ENCODE measurements at regions not wholly inside any gene's neighbourhood (a gene's known extent, or its start where the extent isn't known, plus 50 kb on each side); places are given as distances from the start of the nearest gene placed in this dataset.

DNA sequence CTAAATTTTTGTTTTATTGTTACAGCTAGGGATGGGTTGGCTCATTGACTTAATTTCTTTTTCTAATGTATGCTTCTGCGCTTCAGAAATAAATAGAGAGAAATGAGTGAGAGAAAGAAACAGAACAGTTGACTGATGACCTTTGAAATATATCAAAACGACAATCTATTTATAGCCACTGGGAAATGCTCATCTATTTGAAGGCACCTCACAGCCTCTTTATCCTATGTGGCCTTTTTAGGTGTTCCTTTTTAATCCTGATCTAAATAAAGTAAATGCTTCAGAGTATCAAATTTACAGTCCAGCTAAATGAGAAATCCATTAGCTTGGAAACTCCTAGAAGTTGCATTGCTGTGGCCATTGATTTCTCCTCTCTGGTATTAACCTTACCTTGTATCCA, 943.5 kb upstream of the CITED2 start:
- TF ChIP-seq POLR2AphosphoS5 (IDR thresholded peaks at IDR 0.05), result no peak
- TF ChIP-seq, protein P1, sequence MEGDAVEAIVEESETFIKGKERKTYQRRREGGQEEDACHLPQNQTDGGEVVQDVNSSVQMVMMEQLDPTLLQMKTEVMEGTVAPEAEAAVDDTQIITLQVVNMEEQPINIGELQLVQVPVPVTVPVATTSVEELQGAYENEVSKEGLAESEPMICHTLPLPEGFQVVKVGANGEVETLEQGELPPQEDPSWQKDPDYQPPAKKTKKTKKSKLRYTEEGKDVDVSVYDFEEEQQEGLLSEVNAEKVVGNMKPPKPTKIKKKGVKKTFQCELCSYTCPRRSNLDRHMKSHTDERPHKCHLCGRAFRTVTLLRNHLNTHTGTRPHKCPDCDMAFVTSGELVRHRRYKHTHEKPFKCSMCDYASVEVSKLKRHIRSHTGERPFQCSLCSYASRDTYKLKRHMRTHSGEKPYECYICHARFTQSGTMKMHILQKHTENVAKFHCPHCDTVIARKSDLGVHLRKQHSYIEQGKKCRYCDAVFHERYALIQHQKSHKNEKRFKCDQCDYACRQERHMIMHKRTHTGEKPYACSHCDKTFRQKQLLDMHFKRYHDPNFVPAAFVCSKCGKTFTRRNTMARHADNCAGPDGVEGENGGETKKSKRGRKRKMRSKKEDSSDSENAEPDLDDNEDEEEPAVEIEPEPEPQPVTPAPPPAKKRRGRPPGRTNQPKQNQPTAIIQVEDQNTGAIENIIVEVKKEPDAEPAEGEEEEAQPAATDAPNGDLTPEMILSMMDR (IDR thresholded peaks at IDR 0.05), result no peak
